Stimulated activated CD4-positive, alpha-beta T cell treated with anti-CD3 and anti-CD28 coated beads, Interleukin-2, amount 100 ng/mL, for 48 hours (primary cell): ENCODE measurements at regions not wholly inside any gene's neighbourhood (a gene's known extent, or its start where the extent isn't known, plus 50 kb on each side); places are given as distances from the start of the nearest gene placed in this dataset.
"Not testable (repeated sequence)": the region's sequence is repeated elsewhere in the genome, so short reads cannot be mapped to it uniquely, and the experiment has no call there.

ENCODE experiments used
- DNase-seq, 2 donors: peaks; one replicate each; pipeline ENCODE4 v3.0.0-alpha.2; 2020

DNA sequence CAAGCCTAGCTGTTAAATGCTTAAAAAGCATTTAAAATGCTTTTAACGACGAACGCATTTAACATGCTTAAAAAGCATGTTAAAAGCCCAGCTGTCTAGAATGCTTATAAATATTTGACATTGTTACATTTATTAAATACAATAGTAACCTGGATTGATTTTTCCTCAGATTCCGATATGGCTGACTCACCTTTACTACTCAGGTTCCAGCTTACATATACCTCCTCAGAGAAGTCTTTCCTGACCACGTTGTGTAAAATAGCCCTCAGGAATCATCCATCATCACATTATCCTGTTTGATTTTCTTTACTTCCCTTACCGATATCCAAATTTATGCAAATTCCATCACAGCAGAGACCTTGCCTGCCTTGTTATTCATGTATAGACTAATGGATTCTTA lies 51.4 kb downstream of the SLC41A2 start:
- DNase-seq: no peak

DNA sequence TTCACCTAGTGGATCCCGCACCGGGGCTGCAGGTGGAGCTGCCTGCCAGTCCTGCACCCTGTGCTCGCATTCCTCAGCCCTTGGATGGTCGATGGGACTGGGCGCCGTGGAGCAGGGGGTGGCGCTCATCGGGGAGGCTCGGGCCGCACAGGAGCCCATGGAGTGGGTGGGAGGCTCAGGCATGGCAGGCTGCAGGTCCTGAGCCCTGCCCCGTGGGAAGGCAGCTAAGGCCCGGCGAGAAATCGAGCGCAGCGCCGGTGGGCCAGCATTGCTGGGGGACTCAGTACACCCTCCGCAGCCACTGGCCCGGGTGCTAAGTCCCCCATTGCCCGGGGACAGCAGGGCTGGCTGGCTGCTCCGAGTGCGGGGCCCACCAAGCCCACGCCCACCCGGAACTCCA lies 52.6 kb downstream of the SLC41A2 start:
- not testable (repeated sequence) for DNase-seq

DNA sequence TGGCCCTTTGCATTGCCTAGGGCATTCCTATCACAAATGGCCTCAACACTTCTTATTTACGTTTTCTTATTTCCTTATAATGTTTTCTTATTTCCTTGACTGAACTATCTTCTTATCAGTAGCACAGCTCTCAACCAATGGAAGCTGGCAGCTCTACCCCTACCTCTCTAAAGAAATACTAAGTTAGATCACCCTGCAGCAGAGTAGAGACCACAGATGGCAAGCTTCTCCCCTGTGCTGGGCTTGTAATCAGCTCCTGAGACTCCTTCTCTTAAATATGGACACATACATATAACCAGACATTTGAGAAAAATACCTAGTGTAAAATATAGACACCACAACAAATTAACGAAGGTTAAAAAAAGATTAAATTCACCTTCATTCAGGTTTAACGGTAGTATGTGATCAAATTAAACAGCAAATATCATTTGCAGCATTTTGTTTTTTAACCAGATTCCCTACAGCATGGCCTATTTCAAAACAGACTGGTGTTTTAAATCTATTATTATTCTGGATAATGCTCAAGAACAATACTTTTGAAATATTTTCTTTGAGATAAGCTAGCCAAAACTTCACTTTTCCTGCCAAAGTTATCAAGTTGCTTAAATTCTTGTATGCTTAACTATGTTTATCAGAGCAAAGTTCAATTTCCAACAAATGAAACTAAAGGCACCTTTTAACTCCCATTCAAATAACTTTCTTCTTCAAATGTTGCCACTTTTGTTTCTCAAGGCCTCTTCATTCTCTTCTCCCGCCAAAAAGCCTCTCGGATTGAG lies 54.3 kb downstream of the SLC41A2 start:
- no peak for DNase-seq

DNA sequence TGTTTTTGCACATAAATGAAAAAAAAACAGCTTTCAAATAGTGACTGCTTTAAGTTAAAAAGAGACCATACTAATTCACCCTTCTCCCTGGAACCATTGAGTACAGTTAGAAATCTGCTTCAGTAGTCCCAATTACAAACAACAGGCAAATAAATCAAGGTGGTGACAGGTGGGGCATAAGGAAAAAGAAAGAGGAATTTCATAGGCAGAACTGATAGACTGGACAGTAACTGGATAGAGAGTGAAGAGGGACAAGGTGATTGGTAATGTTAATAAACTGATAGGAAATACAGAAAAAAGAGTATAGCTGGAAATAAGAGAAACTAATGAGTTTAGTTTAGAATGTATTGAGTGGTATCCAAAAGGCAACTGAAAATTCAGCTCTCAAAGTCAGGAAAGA lies 56.0 kb downstream of the SLC41A2 start:
- no peak for DNase-seq

DNA sequence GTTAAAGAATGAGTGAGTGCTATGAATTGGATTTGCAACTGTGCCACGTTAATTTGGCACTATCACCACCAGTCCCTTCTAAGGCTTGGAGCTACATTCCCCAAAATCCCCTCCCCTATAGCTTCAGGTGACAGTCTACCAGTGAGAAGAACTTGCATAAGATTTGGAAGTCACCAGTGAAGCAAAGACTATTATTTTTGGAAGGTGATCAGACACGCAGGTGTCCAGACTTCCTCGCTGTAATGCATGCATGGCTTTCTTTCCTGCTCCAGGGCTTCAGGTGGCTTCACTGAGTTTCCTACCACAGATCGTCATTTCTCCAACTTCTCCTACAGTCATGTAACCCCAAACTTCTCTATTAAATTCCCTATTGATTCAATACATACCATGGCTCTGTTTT lies 61.4 kb downstream of the SLC41A2 start:
- DNase-seq: no peak

DNA sequence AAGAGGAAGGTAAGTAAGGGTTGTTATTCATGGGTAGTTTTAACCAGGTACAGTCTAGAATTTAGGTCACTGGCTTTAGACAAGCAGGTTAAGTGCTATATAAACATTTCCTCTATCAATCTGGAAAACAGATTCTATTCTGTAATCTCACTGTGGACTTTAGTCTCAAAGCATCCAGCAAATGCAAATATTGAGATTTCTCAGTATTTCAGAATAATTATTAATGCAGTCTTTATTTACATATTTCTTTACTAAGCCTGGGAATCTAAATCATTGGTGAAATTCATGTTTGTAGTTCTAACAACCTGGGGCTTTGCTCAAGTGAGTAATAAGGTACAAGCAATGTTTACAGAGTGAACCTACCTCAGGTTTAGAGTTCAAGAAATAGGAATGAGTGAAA lies 61.9 kb downstream of the SLC41A2 start:
- DNase-seq: no peak

DNA sequence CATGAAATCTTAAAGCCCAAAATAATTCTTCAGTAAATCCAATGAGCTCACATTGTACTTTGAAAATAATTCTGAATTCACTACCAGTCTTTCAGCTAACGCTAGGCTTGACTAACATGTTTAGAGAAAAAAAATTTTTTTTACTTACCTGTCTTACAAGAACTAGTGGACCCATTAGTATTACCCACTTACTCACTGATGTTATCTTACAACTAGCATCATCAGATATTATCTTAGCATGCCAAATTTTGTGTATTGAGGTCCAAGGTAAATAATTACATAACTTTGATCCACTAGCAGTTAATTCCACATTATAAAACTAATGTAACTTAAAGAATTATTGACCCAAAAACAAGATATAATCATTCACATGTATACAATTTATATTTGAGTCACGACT lies 62.7 kb downstream of the SLC41A2 start:
- no peak for DNase-seq

DNA sequence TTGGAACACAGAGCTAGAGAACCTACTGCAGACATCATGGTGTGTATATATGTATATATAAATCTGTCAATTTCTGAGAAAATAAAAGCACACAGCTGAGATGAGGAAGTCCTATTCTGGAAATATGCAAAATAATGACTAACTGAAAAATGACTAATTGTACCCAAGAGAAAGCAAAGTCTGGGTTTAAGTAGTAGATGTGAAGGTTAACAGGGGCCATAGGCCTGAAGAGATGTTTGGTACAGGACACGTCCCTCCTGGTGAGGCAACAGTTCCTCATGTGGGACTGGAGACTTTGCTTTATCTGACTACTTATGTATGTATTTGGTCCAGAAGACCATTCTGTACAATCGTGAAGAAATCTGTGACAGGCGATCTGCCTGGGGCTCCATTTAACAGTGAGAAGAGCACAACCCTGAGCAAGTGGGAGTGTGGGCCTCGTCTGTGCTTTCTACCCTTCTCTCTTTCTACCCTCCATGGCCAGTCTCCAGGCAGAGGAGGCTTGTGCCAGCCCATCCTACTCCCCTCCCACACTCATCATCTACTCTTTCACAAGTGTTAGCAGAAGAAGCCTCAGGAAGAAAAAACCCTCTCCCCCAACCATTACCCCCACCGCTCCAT lies 67.5 kb downstream of the SLC41A2 start:
- peak in 1 of 2 donors; percentile 4 for DNase-seq

DNA sequence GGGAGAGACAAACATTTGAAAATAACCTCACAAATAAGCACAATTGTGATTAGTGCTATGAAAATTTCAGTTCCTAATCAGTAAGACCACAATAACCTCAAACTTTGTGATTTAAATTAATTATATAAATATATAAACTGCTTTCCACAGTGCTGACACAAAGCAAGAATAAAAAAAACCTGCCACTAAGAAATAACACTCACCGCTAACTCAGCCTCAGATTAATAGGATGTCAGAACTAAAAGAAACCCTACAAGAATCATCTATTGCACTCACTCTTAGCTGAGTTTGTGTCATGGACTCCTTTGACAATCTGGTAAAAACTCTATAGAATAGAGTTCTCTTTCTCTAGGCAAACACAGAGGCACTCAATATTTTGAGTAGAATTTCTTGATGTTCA lies 68.4 kb downstream of the SLC41A2 start:
- DNase-seq: no peak

DNA sequence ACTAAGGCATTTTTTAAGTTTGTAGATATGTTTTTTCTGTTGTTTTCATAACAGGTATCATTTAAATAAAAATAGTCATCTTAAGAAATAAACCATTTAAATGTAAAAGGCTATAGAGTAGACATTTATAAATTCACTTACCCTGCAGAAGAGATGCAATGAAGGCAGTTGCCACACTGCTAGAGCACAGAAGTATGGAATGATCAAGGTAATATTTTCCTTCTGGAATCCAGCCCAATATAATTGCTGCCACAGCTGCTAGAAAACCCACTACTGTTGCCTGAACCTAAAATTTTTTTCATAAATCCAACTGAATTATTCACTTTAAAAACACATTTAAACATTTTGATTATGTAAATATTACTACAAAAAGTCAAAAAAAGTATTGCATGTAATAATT lies 69.2 kb downstream of the SLC41A2 start:
- DNase-seq: no peak

DNA sequence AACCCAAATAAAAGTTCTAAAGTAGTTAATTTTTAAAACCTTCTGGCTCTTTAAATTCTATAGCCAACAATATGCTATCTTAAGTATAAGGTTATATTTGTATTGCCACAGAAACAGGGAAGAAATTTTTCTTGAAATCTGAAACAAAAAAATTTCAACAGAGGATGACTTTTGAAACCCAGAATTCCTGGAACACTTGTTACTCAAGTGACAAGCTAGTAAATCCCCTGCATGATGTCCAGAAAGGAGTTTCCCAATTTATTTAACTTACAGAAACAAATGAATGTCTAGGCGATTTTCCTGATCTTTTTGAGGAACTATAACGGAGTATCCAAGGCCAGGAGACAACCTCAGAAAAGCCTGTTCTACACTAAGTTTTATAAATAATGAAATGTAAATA lies 69.6 kb downstream of the SLC41A2 start:
- no peak for DNase-seq

DNA sequence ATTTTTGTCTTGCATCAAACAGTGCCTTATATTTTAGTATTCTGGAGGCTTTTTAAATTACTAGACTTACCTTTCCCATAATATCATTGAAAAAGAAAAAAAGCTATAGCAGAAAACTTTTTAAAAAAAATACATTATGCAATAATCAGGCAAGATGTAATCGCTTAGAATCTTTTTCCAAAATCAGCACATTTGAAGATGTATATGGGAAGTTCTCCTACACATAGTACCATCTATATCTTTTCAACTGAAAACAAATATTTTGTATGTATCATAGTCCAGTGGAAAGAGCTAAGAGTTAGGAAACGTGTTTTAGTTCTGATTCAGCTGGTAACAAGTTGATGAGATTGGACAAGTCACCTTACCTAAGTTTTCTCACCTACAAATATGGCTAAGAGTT lies 70.6 kb downstream of the SLC41A2 start:
- no peak for DNase-seq

DNA sequence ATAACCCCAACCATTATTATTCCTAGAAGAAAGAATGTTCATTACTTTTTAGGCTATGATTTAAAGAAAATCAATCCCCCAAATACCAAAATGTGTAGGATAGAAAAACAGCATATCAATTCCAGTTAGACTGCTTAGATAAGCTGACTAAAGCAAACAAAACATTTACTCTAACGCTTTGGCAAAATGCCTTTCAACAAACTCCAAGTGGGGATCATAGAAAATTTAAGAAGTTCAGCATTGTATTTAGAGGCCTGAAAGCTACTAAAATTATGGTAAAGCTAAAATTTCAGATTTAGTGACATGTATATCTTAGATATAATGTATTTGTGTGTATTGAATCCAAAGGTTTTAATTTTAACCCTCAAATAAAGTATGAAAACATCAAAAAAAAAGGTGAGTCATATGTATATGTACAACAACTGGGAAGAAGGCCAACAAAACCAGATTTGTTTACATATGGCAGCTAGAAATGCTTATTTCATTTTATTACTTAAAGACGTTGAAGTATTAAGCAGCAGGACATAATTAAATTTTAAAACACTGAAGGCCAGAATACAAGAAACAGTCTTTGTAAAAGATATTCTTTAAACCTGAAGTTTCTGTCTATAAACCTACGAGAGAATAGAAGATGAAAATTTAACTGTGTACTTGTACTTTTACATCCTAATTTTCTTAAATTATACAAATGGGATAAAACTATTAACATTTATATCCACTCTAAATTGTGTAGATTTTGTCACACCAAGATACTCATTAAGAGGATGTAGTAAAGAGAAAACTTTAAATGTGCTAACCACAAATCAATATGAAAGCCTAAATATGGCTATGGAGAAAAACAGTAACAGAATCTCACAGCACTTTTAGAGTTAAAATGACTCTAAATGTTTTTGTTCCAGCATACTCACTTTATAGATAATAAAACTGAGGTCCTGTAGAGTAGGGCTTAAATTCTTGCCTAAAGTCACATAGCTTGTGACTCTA lies 71.4 kb downstream of the SLC41A2 start:
- DNase-seq: no peak

DNA sequence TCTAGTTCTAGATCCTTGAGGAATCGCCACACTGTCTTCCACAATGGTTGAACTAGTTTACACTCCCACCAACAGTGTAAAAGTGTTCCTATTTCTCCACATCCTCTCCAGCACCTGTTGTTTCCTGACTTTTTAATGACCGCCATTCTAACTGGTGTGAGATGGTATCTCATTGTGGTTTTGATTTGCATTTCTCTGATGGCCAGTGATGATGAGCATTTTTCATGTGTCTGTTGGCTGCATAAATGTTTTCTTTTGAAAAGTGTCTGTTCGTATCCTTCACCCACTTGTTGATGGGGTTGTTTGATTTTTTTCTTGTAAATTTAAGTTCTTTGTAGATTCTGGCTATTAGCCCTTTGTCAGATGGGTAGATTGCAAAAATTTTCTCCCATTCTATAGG lies 79.2 kb downstream of the SLC41A2 start:
- DNase-seq: not testable (repeated sequence)

DNA sequence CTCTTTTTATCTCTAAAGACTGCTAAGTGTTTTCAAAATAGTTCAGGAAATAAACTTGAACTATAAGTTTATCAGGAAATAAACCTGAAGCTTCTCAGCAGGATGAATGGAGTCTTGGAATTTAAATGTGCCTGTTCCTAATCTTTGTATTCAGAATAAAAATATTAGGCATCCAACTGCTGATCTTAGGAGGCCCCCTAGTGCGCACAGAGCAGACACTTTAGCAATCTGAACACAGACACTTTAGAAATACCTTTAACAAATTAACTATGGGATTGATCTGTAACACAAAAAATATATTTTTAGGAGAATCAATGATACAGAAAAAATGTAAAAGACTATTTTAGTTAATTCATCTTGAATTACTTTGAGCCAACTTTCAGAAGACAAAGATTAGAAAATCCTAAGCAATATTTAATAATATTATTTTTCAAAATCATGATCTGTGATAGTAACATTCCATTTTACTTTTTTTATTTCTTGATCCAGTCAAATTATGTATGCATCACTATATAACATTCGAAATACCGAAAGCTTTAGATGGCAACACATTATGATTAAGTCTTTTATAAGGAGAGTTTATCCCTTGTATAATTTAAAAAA lies 80.9 kb downstream of the SLC41A2 start:
- no peak for DNase-seq

DNA sequence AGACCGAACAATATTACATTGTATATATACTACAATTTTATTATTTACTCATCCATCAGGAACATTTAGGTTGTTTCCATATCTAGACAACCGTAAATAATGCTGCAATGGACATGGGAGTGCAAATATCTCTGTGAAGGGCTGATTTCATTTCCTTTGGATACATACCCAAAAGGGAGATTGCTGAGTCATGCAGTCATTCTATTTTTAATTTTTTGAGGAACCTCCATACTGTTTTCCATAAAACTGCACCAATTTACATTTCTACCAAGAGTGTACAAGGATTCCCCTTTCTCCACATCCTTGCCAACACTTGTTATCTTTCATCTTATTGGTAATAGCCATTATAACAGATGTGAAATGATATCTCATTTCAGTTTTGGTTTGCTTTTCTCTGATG lies 84.7 kb downstream of the SLC41A2 start:
- DNase-seq: no peak

DNA sequence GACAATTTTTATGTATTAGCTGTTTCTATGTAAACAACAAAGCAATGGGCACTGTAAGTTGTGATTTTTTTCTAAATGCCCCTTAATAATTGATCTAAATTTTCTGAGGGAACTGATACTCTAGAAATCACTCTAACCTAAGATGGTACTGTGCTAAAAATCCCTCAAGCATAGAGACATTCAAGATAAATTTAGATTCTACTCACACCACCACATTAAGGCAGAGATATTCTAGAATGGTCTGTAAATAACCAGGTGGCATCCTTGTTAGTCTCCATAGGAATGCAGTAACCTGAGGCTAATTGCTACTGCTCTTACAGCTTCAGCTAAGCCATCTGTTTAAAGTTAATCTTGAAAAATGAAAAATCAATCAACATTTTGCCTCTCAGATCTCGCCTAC lies 87.3 kb downstream of the SLC41A2 start:
- DNase-seq: no peak

DNA sequence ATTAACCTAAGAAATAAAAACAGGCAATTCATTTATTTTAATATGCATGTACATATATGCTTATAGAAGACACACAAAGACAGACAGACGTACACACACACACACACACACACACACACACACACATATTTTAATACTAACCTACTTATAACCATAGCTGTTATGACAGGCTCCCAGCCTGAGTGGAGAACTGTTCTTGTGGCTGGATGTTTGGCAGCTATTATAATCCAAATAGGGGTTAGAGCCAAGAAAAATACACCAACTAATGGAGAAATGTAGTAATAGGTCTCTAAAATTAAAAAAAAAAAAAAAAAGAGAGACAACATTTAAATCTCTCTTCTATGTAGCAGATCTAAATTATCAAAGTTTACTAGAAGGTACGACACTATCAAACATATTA lies 91.8 kb downstream of the SLC41A2 start:
- DNase-seq: no peak

DNA sequence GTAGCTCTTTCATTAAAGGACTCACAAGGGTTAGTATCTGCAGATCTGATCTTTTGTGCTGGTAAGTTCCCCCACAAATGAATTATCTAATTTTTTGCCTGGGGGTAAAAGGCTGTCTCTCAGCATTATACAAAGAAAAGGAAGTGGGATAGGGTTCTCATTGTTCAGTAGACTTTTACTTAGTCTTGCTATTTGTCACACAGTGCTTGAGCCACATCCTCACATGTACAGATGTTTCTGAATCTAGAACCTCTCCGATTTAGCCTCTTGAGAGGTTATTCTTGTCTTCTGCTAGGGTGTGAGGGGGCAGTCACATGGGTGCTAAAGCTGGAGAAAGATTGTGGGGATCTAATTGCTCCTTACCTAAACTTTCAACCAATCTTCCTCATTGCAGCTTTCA lies 93.0 kb downstream of the SLC41A2 start:
- DNase-seq: no peak

DNA sequence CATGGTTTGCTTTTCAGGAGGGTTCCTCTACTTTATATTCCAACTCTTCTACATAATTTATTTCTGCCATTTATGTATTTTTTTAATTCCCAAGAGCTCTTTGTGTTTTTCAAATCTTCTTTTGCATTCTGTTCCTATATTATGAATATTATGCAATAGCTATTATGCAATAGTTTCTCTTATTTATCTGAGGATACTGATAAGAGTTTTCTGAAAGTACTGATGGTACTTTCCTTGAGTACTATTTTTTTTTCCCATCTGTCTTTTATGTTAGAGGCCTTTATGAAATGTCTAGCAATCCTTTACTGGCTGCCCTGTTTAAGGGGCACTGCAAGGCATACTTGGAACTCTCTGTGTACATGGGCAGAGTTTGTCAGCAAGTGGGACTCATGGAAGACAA lies 93.4 kb downstream of the SLC41A2 start:
- no peak for DNase-seq

DNA sequence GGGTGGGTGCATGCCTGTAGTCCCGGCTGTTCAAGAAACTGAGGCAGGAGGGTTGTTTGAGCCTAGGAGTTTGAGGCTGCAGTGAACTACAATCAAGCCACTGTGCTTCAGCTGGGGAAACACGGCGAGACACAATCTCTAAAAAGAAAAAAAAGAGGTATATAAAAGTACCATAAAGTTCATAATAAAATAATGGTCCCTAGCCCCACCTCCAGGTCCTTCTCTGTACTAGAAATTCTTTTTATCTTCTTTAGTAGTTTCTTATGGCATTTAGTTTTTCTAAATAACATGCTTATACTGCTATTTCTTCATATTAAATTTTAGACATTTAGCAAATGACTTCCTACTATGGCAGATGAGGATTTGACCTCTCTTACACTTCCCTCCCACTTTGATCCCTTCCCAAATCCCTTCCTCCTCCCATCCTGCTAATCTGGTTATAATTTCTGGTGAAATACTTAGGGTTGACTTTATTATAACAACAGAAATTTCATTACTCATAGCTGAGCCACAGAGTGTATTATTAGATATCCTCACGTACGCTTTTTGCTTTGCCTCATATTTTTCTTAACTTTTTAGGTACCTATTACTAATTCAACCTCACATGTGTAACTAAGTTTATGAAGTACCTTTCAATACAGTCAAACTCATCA lies 94.7 kb downstream of the SLC41A2 start:
- DNase-seq: no peak
